Stimulated activated CD8-positive, alpha-beta memory T cell treated with anti-CD3 and anti-CD28 coated beads, Interleukin-15, amount 100 ng/mL, for 48 hours (primary cell): ENCODE measurements at regions not wholly inside any gene's neighbourhood (a gene's known extent, or its start where the extent isn't known, plus 50 kb on each side); places are given as distances from the start of the nearest gene placed in this dataset.

Experiments used
- DNase-seq, 2 donors: peaks; one replicate each; pipeline ENCODE4 v3.0.0-alpha.2; 2020; ENCODE audit warnings: low read depth in 2 of 2

- DNase-seq, result no peak
Observed at GRCh38 chr10:110397856-110398255, 93.1 kb upstream of the SMNDC1 start.

DNA sequence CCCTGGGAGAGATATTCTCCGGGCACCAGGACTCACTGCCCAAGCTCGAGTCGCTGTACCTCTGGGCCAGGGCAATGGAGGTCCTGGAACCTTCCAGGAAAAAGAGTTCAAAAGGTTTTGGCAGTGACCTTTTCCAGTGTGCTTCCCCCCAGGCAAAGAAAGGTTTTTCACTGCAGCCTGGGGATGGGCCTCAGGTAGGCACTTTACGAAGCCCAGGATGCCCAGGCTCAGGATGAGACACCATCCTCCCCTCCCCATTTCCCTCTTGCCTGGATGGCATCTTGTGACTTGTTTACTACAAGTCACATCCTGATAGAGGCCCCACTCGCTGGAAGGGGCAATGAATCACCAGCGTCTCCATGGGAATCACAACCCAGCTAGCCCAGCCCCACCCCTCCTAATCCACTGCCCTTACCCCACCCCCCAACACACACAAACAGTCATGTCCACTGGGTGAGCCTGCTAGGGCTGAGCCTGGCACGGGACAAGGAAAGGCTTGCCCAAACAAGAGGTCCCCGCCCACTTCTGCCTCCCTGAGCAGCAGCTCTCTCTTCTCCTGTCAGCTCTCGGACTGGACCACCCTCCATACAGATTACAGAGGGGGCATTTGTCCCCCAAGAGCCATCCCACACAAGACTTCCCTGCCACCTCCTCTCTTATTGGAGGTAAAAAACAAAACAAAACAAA, 93.8 kb upstream of the SMNDC1 start:
- DNase-seq, result no peak

DNA sequence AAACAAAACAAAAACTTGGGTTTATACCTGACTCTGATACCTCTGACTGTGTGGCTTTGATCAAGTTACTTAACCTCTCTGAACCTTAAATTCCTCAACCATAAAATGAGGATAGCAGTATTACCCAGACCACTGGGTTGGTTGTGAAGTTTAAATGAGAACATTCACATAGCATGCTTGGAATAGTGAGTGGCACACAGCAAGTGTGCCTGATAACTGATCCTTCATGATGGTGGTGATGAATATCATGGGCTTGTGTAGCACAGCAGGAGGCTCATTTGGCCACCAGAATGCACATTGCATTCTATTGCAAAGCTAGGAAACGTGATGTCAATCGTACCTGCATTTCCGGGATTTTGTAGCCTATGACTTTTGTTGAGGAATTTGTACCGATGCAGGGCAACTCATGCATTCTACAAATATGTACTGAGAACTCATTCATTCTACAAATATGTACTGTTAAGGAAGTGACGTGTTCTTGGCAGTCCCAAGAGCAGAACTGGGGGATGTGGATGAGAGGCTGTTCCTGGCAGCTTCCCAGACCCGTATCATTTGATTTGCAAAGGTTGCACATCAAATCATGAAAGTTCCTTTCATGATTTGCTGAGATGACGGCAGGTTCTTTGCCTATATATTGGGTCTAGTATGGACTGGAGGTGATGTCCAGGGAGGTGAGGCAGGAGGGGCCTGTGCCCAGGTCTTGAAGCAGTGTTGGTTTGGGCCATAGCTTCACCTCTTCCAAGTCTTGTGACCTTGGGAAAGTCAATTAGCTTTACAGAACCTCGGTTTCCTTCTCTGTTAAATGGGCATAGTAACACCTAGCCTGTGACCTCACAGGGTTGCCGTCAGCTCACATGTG, 94.6 kb upstream of the SMNDC1 start:
- no peak for DNase-seq

DNA sequence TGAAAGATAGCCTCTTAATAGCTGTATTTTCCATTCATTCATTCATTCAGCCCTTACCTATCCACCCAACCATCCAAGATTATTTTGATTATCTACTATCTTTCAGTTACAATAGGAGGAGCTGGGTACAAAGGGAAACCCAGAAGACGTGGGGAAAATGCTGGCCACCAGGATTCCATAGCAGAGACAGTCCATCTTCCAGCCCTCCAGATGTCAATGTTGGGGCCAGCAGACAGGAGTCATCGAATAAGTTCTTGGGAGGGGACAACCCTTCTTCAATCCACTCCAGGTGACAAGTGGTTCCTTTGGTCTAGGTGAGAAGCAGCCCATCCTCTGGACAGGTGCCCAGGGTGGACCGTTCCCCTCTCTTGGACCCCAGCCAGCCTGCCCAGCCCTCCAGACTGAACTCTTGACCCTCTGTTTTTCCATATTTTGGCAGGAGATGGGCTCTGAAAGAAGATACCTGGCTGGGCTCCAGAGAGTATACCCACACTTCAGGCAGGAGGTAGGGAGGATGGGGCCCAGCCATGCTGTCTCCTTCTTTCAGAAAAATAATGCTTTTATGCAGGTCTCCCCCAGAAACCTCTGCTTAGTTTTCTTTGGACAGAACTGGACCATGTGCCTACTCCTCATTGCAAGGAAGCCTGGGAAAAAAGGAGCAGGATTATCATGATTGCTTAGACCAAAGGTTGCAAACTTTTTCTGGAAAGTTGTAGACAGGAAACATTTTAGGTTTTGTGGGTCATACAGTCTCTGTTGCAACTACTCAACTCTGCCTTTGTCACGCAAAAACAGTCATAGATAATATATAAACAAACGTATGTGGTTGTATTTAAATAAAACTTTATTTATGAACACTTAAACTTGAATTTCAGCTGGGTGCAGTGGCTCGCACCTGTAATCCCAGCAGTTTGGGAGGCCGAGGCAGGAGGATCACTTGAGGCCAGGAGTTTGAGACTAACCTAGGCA, 95.5 kb upstream of the SMNDC1 start:
- DNase-seq, result no peak

- DNase-seq, result no peak
Observed at GRCh38 chr10:110401401-110402076, 96.2 kb upstream of the DUSP5 start.

DNA sequence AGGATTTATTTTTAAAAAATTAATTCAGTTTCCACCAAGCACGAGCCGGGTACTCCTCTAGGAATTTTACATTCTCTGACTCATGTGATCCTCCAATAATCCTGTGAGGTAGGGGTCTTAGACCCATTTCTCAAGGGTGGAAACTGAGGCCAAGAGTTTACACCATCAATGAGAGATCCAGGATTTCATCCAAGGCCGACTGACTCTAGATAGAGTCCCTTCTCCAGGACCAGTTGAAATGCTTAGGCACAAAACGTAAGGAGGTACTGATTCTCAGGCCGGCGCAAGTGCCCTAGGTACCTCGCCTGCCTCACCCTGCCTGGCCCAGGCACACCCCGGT, 95.7 kb upstream of the DUSP5 start:
- no peak for DNase-seq

DNA sequence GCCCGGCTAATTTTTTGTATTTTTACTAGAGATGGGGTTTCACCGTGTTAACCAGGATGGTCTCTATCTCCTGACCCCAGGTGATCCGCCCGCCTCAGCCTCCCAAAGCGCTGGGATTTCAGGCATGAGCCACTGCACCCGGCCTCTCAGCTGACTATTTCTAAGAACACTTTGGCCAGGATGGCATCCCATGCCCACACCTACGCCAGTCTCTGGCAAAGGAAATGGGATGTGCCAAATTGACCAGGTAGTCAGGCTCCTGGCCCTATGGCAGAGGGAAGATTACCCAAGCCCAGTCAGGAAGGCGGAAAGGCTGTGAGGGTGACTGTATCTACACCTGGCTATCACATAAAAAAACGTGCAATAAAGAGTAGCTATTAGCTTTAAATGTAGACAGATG, 94.1 kb upstream of the DUSP5 start:
- DNase-seq, result no peak

GRCh38 chr10:110404413-110404812, 93.3 kb upstream of the DUSP5 start:
- DNase-seq, result no peak

DNA sequence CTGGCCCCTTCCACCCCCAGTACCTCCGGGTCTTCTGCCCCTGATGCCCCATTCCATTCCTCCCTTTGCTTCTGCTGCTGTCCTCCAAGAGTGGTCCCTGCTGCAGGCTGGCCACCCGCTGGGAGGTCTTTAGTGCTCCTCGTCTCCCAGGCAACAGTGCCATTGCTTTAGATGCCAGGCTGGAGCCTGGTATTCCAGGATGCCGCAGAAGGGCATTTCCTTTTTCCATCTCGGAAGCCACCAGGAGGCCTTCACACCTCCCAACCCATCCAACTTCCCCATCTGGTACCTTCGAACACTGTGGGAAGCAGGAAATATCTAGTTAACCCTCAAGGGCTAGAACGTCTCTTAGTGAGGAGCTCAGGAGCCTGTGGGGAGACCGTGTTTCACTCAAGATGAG, 92.9 kb upstream of the DUSP5 start:
- no peak for DNase-seq

DNA sequence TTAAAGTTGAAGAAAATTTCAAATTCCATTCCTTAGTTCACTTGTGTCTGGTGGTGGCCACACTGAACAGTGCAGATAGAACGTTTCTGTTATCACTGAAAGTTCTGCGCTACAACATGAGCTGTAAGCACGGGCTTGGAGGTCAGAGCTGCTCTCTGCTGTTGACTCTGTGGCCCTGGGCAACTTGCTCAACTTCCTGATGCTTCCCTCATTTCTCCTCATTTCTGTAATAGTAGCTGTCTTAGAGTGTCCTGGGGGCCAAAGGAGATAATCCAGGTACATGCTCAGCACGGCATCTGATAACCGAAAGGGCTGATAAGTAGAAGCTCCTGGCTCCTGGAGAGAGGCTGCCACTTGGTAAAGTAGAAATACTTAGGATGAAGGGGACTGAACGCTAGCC, 92.3 kb upstream of the DUSP5 start:
- DNase-seq, result no peak

DNA sequence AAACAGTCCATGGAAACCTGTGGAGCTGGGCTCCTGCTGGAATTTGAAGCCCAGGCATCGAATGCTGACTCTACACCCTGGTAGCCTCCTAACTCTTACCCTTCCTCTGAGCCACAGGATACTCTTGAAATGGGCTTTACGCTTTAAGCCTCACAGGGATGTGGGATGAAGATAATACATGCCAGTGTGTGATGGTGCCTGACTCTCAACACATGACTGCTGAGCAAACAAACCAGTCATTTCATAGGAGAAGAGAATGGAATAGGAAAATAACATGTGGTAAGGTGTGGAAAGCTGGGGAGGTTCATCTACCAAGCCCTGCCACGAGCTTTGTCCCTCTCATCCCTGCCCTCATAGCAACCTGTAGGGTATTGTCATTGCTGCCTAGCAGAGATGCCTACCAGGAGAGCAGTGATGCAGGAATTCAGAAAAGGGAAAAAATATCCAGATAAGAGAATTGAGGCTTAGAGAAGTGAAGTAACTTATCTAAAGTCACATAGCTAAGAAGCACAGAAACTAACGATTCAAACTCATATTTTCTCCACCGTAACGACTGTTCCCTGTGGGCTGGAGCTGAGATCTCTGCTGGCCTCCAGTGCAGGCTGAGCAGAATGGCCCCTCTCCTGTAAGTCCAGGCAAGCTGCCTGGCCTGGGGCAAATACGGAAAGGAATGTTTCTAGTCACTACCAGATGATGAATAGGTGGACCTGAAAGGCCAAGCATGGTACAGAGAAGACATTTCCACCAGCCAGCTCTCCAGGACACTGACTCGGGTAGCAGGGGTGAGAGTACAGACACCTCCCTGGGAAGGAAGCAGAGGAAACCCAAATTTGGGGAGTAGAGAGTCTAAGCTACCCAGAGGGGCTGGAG, 90.2 kb upstream of the DUSP5 start:
- no peak for DNase-seq

DNA sequence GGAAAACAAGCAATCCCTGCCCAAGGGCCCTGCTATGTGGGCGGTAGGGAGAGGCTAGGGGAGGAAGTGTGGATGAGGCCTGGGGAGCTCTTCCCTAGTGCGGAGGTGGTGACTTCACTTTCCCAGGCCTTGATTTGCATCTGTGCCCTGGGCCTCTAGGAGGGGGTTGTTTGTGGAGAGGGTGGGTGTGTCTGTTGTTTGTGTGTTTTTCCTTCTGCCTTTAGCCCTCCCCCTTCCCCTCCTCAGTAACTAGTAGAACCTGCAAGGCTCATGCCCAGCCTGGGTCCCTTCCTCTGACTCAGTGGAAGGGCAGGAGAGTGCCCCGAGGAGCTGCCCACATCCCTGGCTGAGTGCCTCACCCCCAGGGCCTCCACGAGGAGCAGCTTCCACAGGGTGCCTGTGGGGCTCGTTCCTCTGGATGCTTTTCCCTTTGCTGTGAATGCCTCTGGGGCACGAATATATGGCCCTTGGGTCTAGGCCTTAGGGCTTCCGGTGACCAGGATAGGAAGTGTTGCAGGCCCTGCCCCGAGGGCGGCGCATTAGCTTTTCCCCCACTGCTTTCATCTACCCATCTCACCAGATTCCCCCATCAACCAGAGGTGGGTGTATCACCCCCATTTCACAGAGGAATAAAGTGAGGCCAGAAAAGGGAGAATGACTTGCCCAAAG, 89.4 kb upstream of the DUSP5 start:
- DNase-seq, result no peak

- DNase-seq, result no peak
Observed at GRCh38 chr10:110408943-110409342, 88.8 kb upstream of the DUSP5 start.

DNA sequence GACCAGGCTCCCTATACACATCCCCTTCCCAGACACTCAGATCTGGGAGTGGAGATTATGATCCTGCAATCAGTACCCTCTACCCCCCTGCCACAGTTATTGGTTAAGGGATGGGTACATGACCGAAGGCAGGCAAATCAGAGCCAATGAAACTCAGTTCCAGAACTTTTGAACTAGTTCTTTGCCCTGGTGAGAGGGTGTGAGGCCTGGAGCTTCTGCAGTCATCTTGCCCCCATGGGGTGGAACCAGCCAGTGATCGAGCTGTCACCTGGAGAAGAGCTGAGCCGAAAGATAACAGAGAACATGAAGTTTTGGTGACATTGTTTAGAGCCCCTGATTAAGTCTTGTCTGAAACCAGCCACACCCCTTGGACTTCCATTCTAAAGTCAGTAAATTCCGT, 88.2 kb upstream of the DUSP5 start:
- no peak for DNase-seq

DNA sequence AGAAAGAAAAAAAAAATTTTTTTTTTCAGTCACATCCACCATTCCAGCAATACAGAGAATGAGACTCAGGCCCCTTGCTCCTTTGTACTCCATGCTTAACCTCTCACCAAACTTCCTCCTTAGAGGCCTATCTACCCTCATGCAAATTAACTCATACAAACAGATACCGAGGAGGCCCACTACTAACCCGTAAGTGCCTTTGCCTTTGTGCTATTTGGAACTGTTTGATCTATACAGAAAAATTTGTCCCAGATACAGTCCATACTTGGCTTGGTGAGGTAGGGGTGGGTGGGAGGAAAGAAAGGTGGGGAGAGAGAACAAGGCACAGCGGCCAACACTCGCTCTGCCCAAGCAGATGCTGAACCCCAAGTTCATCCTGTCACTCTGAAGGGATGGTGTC, 87.8 kb upstream of the DUSP5 start:
- no peak for DNase-seq

- no peak for DNase-seq
Observed at GRCh38 chr10:110410329-110411046, 87.2 kb upstream of the DUSP5 start.

DNA sequence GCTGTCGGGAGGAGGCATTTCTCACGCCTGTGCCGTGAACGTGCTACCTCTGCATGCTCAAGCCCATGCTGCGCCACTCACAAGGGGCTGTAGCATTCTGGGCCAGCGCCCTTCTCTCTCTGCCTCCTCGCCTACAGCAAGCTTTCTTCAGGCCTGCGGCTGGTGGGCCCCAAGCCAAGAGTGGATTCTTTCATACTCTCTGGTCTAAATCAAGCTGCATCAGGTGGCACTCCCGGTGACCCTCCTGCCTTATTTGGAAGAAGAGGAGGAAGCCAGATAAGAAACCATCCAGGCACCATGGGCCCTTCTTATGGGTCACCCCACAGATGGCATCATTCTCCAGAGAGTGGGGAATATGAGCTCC, 86.7 kb upstream of the DUSP5 start:
- DNase-seq, result no peak

- DNase-seq, result no peak
Observed at GRCh38 chr10:110413049-110413783, 84.5 kb upstream of the DUSP5 start.
